ENCODE measurements at regions not wholly inside any gene's neighbourhood (a gene's known extent, or its start where the extent isn't known, plus 50 kb on each side); places are given as distances from the start of the nearest gene placed in this dataset.

- TF ChIP-seq CTCF (conservative IDR thresholded peaks at IDR 0.05; ENCODE audit: low read depth, low read length) (no peak), EZH2 (IDR thresholded peaks at IDR 0.05; ENCODE audit: low read length, unreplicated experiment) (no peak)
Observed at GRCh38 chr4:33561259-33561658, 2683.1 kb downstream of the ARAP2 start.
